ENCODE measurements at regions not wholly inside any gene's neighbourhood (a gene's known extent, or its start where the extent isn't known, plus 50 kb on each side); places are given as distances from the start of the nearest gene placed in this dataset.
"Not testable (repeated sequence)": the region's sequence is repeated elsewhere in the genome, so short reads cannot be mapped to it uniquely, and the experiment has no call there.

- peaks cover 10 to 21% of the 10 kb centered on the region in 2 donors for H3K4me1 ChIP-seq (ENCODE audit: control insufficient read depth in 2 of 2, insufficient read depth in 2 of 2, low read length in 2 of 2)
- not testable (repeated sequence) for H3K36me3 ChIP-seq (ENCODE audit: control insufficient read depth in 2 of 2, insufficient read depth in 2 of 2, low read length in 2 of 2); H3K4me3 ChIP-seq (ENCODE audit: low read length in 2 of 2); H3K27ac ChIP-seq (ENCODE audit: low read depth in 2 of 2, low read length in 2 of 2); H3K27me3 ChIP-seq (ENCODE audit: control insufficient read depth in 2 of 2, insufficient read depth in 2 of 2, low read length in 2 of 2); H3K9ac ChIP-seq (ENCODE audit: low read depth in 1 of 2, low read length in 2 of 2); H3K9me3 ChIP-seq (ENCODE audit: control insufficient read depth in 2 of 2, low read length in 2 of 2)
Observed at GRCh38 chr1:201645000-201645399, 106.1 kb downstream of the NAV1 start.

DNA sequence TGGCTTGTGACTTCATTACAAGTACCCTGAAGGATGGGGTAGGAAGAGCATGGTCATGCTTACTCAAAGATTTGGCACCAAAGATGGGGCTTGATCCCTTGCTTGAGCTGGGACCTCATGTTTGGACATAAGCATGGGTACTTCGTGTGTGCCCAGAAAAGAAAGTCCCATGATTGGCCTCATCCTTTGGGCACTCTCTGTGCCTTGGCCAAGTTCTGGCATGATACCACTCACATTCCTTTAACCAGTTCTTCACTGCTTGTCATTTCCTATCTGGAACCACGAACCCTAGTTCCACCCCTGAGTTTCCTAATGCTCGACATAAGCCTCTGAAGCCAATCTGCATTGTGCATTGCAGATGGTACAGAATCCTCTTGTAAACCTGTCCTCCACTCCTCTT is 107.0 kb downstream of the NAV1 start:
- Histone ChIP-seq H3K4me1 (ENCODE audit: control insufficient read depth in 2 of 2, insufficient read depth in 2 of 2, low read length in 2 of 2) (peaks cover 16 to 24% of the 10 kb centered on the region in 2 donors), H3K36me3 (ENCODE audit: control insufficient read depth in 2 of 2, insufficient read depth in 2 of 2, low read length in 2 of 2) (no peaks in the 10 kb centered on the region), H3K9ac (ENCODE audit: low read depth in 1 of 2, low read length in 2 of 2) (no peak overlapping the region), H3K9me3 (ENCODE audit: control insufficient read depth in 2 of 2, low read length in 2 of 2) (no peaks in the 10 kb centered on the region), H3K27me3 (ENCODE audit: control insufficient read depth in 2 of 2, insufficient read depth in 2 of 2, low read length in 2 of 2) (peaks cover 3 to 4% of the 10 kb centered on the region in 2 donors), H3K27ac (ENCODE audit: low read depth in 2 of 2, low read length in 2 of 2) (no peak overlapping the region), H3K4me3 (ENCODE audit: low read length in 2 of 2) (no peak overlapping the region)

- Histone ChIP-seq H3K9ac (ENCODE audit: low read depth in 1 of 2, low read length in 2 of 2) (no peak overlapping the region), H3K9me3 (ENCODE audit: control insufficient read depth in 2 of 2, low read length in 2 of 2) (no peaks in the 10 kb centered on the region), H3K4me1 (ENCODE audit: control insufficient read depth in 2 of 2, insufficient read depth in 2 of 2, low read length in 2 of 2) (peaks cover 17 to 27% of the 10 kb centered on the region in 2 donors), H3K27me3 (ENCODE audit: control insufficient read depth in 2 of 2, insufficient read depth in 2 of 2, low read length in 2 of 2) (peaks cover 3 to 4% of the 10 kb centered on the region in 2 donors), H3K27ac (ENCODE audit: low read depth in 2 of 2, low read length in 2 of 2) (no peak overlapping the region), H3K4me3 (ENCODE audit: low read length in 2 of 2) (no peak overlapping the region), H3K36me3 (ENCODE audit: control insufficient read depth in 2 of 2, insufficient read depth in 2 of 2, low read length in 2 of 2) (no peaks in the 10 kb centered on the region)
Observed at GRCh38 chr1:201646411-201647022, 107.6 kb downstream of the NAV1 start.

DNA sequence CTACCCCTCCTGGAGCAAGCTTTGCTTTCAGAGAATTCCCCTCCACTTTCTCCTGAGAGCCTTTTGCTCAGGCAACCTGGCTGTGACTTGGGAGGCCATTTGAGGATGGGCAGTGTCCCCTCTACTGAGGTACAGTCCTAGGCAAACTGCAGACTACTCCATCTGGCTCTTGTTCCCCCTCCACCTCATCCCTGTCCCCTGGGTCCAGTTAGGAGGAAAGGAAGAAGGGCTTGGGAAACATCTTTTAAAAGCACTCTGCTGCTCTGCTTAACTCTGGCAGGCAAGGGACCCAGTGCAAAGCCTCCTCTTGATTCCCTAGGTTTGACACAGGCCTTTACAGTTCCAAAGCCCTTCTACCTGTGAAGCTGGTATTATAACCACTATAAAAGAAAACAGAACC is 108.2 kb downstream of the NAV1 start:
- Histone ChIP-seq H3K4me3 (ENCODE audit: low read length in 2 of 2) (no peak overlapping the region), H3K9ac (ENCODE audit: low read depth in 1 of 2, low read length in 2 of 2) (no peak overlapping the region), H3K27ac (ENCODE audit: low read depth in 2 of 2, low read length in 2 of 2) (no peak overlapping the region), H3K27me3 (ENCODE audit: control insufficient read depth in 2 of 2, insufficient read depth in 2 of 2, low read length in 2 of 2) (peaks cover 3 to 4% of the 10 kb centered on the region in 2 donors), H3K9me3 (ENCODE audit: control insufficient read depth in 2 of 2, low read length in 2 of 2) (no peaks in the 10 kb centered on the region), H3K36me3 (ENCODE audit: control insufficient read depth in 2 of 2, insufficient read depth in 2 of 2, low read length in 2 of 2) (no peaks in the 10 kb centered on the region), H3K4me1 (ENCODE audit: control insufficient read depth in 2 of 2, insufficient read depth in 2 of 2, low read length in 2 of 2) (peaks cover 17 to 27% of the 10 kb centered on the region in 2 donors)

DNA sequence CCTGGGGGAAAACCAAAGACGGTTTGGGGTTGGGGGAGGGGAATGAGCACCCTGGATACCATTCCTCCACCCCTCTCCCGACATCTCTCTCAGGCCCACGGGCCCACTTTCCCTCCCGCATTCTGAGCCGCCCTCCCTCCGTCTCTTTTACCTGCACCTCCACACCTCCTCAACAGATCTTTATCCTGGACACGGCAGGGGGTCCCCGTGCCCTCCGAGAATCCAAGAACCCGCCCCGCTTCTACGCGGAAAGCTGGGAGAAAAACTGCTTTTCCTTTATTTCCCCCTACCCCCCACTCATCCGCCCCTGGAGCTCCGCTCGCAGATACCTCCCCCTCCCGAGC is 108.8 kb downstream of the NAV1 start:
- Histone ChIP-seq H3K9me3 (ENCODE audit: control insufficient read depth in 2 of 2, low read length in 2 of 2) (no peaks in the 10 kb centered on the region), H3K4me1 (ENCODE audit: control insufficient read depth in 2 of 2, insufficient read depth in 2 of 2, low read length in 2 of 2) (peaks cover 17 to 27% of the 10 kb centered on the region in 2 donors), H3K27me3 (ENCODE audit: control insufficient read depth in 2 of 2, insufficient read depth in 2 of 2, low read length in 2 of 2) (peaks cover 3 to 4% of the 10 kb centered on the region in 2 donors), H3K36me3 (ENCODE audit: control insufficient read depth in 2 of 2, insufficient read depth in 2 of 2, low read length in 2 of 2) (no peaks in the 10 kb centered on the region), H3K9ac (ENCODE audit: low read depth in 1 of 2, low read length in 2 of 2) (no peak overlapping the region), H3K27ac (ENCODE audit: low read depth in 2 of 2, low read length in 2 of 2) (peak overlapping the region; percentile 87 to 91), H3K4me3 (ENCODE audit: low read length in 2 of 2) (peak overlapping the region; percentile 52 to 57)

- Histone ChIP-seq H3K4me3 (ENCODE audit: low read length in 2 of 2) (peak overlapping the region; percentile 66 to 76), H3K4me1 (ENCODE audit: control insufficient read depth in 2 of 2, insufficient read depth in 2 of 2, low read length in 2 of 2) (peaks cover 17 to 27% of the 10 kb centered on the region in 2 donors), H3K9me3 (ENCODE audit: control insufficient read depth in 2 of 2, low read length in 2 of 2) (no peaks in the 10 kb centered on the region), H3K9ac (ENCODE audit: low read depth in 1 of 2, low read length in 2 of 2) (peak overlapping the region in 1 of 2 donors; percentile 87), H3K27me3 (ENCODE audit: control insufficient read depth in 2 of 2, insufficient read depth in 2 of 2, low read length in 2 of 2) (peaks cover 3 to 4% of the 10 kb centered on the region in 2 donors), H3K36me3 (ENCODE audit: control insufficient read depth in 2 of 2, insufficient read depth in 2 of 2, low read length in 2 of 2) (no peaks in the 10 kb centered on the region), H3K27ac (ENCODE audit: low read depth in 2 of 2, low read length in 2 of 2) (peak overlapping the region; percentile 87 to 91)
Observed at GRCh38 chr1:201648066-201648906, 109.4 kb downstream of the NAV1 start.

GRCh38 chr1:201648907-201649721 is 110.2 kb downstream of the NAV1 start:
- peak overlapping the region; percentile 87 to 91 for H3K27ac ChIP-seq (ENCODE audit: low read depth in 2 of 2, low read length in 2 of 2)
- H3K9ac ChIP-seq (ENCODE audit: low read depth in 1 of 2, low read length in 2 of 2): peak overlapping the region; percentile 79 to 87
- H3K27me3 ChIP-seq (ENCODE audit: control insufficient read depth in 2 of 2, insufficient read depth in 2 of 2, low read length in 2 of 2): peaks cover 3 to 4% of the 10 kb centered on the region in 2 donors
- H3K4me1 ChIP-seq (ENCODE audit: control insufficient read depth in 2 of 2, insufficient read depth in 2 of 2, low read length in 2 of 2): peaks cover 17 to 27% of the 10 kb centered on the region in 2 donors
- peak overlapping the region; percentile 66 to 76 for H3K4me3 ChIP-seq (ENCODE audit: low read length in 2 of 2)
- H3K9me3 ChIP-seq (ENCODE audit: control insufficient read depth in 2 of 2, low read length in 2 of 2): no peaks in the 10 kb centered on the region
- H3K36me3 ChIP-seq (ENCODE audit: control insufficient read depth in 2 of 2, insufficient read depth in 2 of 2, low read length in 2 of 2): no peaks in the 10 kb centered on the region

GRCh38 chr1:201649761-201650622 is 111.1 kb downstream of the NAV1 start:
- Histone ChIP-seq H3K4me1 (ENCODE audit: control insufficient read depth in 2 of 2, insufficient read depth in 2 of 2, low read length in 2 of 2) (peaks cover 17 to 27% of the 10 kb centered on the region in 2 donors), H3K27me3 (ENCODE audit: control insufficient read depth in 2 of 2, insufficient read depth in 2 of 2, low read length in 2 of 2) (peaks cover 3 to 4% of the 10 kb centered on the region in 2 donors), H3K36me3 (ENCODE audit: control insufficient read depth in 2 of 2, insufficient read depth in 2 of 2, low read length in 2 of 2) (no peaks in the 10 kb centered on the region), H3K27ac (ENCODE audit: low read depth in 2 of 2, low read length in 2 of 2) (peak overlapping the region; percentile 87 to 91), H3K4me3 (ENCODE audit: low read length in 2 of 2) (peak overlapping the region; percentile 66 to 76), H3K9me3 (ENCODE audit: control insufficient read depth in 2 of 2, low read length in 2 of 2) (no peaks in the 10 kb centered on the region), H3K9ac (ENCODE audit: low read depth in 1 of 2, low read length in 2 of 2) (peak overlapping the region; percentile 79 to 87)

GRCh38 chr1:201650623-201650933 is 111.7 kb downstream of the NAV1 start:
- Histone ChIP-seq H3K27ac (ENCODE audit: low read depth in 2 of 2, low read length in 2 of 2) (peak overlapping the region; percentile 87 to 91), H3K4me1 (ENCODE audit: control insufficient read depth in 2 of 2, insufficient read depth in 2 of 2, low read length in 2 of 2) (peaks cover 21 to 31% of the 10 kb centered on the region in 2 donors), H3K9ac (ENCODE audit: low read depth in 1 of 2, low read length in 2 of 2) (peak overlapping the region; percentile 47 to 87), H3K9me3 (ENCODE audit: control insufficient read depth in 2 of 2, low read length in 2 of 2) (no peaks in the 10 kb centered on the region), H3K36me3 (ENCODE audit: control insufficient read depth in 2 of 2, insufficient read depth in 2 of 2, low read length in 2 of 2) (no peaks in the 10 kb centered on the region), H3K27me3 (ENCODE audit: control insufficient read depth in 2 of 2, insufficient read depth in 2 of 2, low read length in 2 of 2) (peaks cover 3 to 4% of the 10 kb centered on the region in 2 donors), H3K4me3 (ENCODE audit: low read length in 2 of 2) (peak overlapping the region; percentile 66 to 76)

Measured in mucosa of rectum (tissue), 2 donors.